Gastrocnemius medialis (tissue), 4 donors: ENCODE measurements at regions not wholly inside any gene's neighbourhood (a gene's known extent, or its start where the extent isn't known, plus 50 kb on each side); places are given as distances from the start of the nearest gene placed in this dataset.
"Not testable (repeated sequence)": the region's sequence is repeated elsewhere in the genome, so short reads cannot be mapped to it uniquely, and the experiment has no call there.

Experiments
- ATAC-seq, 2 donors: fragments of 150-250 bp; one replicate each; pipeline ENCODE4 v1.9.1; 2016
- DNase-seq, 2 donors: peaks; one replicate each; pipeline ENCODE4 v3.0.0-alpha.2; 2019
- H3K27ac ChIP-seq, 4 donors: fragments of 200-600 bp; sonication (generic); 1 replicate in 1 of 4; 2 replicates in 3 of 4; pipeline ENCODE4 v1.5.1; 2016 to 2018; ENCODE audit warnings: mild to moderate bottlenecking in 2 of 4, moderate library complexity in 1 of 4
- H3K27me3 ChIP-seq, 3 donors: fragments of 200-600 bp; sonication (generic) in 2 of 3; 1 replicate in 1 of 3; 2 replicates in 2 of 3; pipeline versions ENCODE4 v1.5.1 to v1.6.0; 2016 to 2019; ENCODE audit warnings: mild to moderate bottlenecking in 1 of 3, moderate library complexity in 1 of 3
- H3K36me3 ChIP-seq, 2 donors: fragments of 200-600 bp; sonication (generic) in 1 of 2; one replicate each; pipeline ENCODE4 v1.5.1; 2017 to 2018
- H3K4me1 ChIP-seq, 2 donors: fragments of 200-600 bp; sonication (generic) in 1 of 2; one replicate each; pipeline ENCODE4 v1.5.1; 2016 to 2017; ENCODE audit warnings: mild to moderate bottlenecking in 2 of 2
- H3K4me3 ChIP-seq, 4 donors: fragments of 200-600 bp; sonication (generic) in 3 of 4; 1 replicate in 1 of 4; 2 replicates in 3 of 4; pipeline ENCODE4 v1.5.1; 2016 to 2019; ENCODE audit warnings: mild to moderate bottlenecking in 2 of 4
- H3K9me3 ChIP-seq, 3 donors: fragments of 200-600 bp; sonication (generic) in 2 of 3; 1 replicate in 1 of 3; 2 replicates in 2 of 3; pipeline ENCODE4 v1.5.1; 2016 to 2019
- CTCF ChIP-seq, 5 experiments: fragments of 450-650 bp in 3 of 5; fragments of 200-600 bp in 2 of 5; sonication (generic) in 2 of 5; IDR thresholded peaks in 4 of 5; conservative IDR thresholded peaks in 1 of 5; 1 replicate in 4 of 5; 2 replicates in 1 of 5; pipeline ENCODE4 v1.5.1; 2016 to 2019; ENCODE audit warnings: antibody characterized with exemption in 5 of 5, mild to moderate bottlenecking in 3 of 5, moderate library complexity in 3 of 5
- POLR2A ChIP-seq, 2 donors: fragments of 450-650 bp; IDR thresholded peaks; one replicate each; pipeline ENCODE4 v1.6.1; 2017; ENCODE audit warnings: antibody characterized with exemption in 2 of 2, mild to moderate bottlenecking in 2 of 2, moderate library complexity in 2 of 2
- in situ Hi-C, 4 donors: fragments of 200-750 bp; cut with MboI; loops; one replicate each; pipeline versions ENCODE4 v1.15.0 to v1.8.0; 2017; ENCODE audit warnings: low sequenced_read_pairs in 4 of 4
- intact Hi-C: fragments of 100-400 bp; cut with DNase I; formaldehyde crosslinking; loops from one replicate; pipeline ENCODE4 v1.15.1; 2023; ENCODE audit warnings: low total_unique reads

GRCh38 chr4:138113819-138114400 lies 128.2 kb downstream of the SLC7A11 start:
- Histone ChIP-seq H3K4me3 (no peak overlapping the region), H3K4me1 (peaks cover 10 to 22% of the 10 kb centered on the region in 2 donors), H3K27me3 (no peaks in the 10 kb centered on the region), H3K36me3 (no peaks in the 10 kb centered on the region), H3K9me3 (no peaks in the 10 kb centered on the region), H3K27ac (no peak overlapping the region)
- intact Hi-C loops (no loop called here), in situ Hi-C loops (no loop called here)
- ATAC-seq, result no peak
- TF ChIP-seq CTCF (IDR thresholded peaks at IDR 0.05 in 4 of 5, conservative IDR thresholded peaks at IDR 0.05 in 1 of 5), result no peak
- TF ChIP-seq POLR2A (IDR thresholded peaks at IDR 0.05), result no peak
- no peak for DNase-seq

GRCh38 chr4:138112890-138113289 lies 129.3 kb downstream of the SLC7A11 start:
- H3K4me3 ChIP-seq, in situ Hi-C loops, H3K36me3 ChIP-seq, ATAC-seq, intact Hi-C loops, H3K27ac ChIP-seq, H3K27me3 ChIP-seq, H3K9me3 ChIP-seq, DNase-seq: not testable (repeated sequence)
- peaks cover 10 to 22% of the 10 kb centered on the region in 2 donors for H3K4me1 ChIP-seq

GRCh38 chr4:138112389-138112788 lies 129.8 kb downstream of the SLC7A11 start:
- Histone ChIP-seq H3K4me1 (peaks cover 10 to 22% of the 10 kb centered on the region in 2 donors), H3K4me3 (no peak overlapping the region), H3K27me3 (no peaks in the 10 kb centered on the region), H3K27ac (no peak overlapping the region), H3K9me3 (no peaks in the 10 kb centered on the region), H3K36me3 (no peaks in the 10 kb centered on the region)
- in situ Hi-C loops (no loop called here), intact Hi-C loops (no loop called here)
- ATAC-seq (no peak), DNase-seq (no peak)
- TF ChIP-seq CTCF (IDR thresholded peaks at IDR 0.05 in 4 of 5, conservative IDR thresholded peaks at IDR 0.05 in 1 of 5) (no peak), POLR2A (IDR thresholded peaks at IDR 0.05) (no peak)

GRCh38 chr4:138111462-138112000 lies 130.6 kb downstream of the SLC7A11 start:
- ATAC-seq, result no peak
- in situ Hi-C loops, result no loop called here
- TF ChIP-seq CTCF (IDR thresholded peaks at IDR 0.05 in 4 of 5, conservative IDR thresholded peaks at IDR 0.05 in 1 of 5), result no peak
- TF ChIP-seq POLR2A (IDR thresholded peaks at IDR 0.05), result no peak
- Histone ChIP-seq H3K27me3 (no peaks in the 10 kb centered on the region), H3K4me1 (peaks cover 10 to 22% of the 10 kb centered on the region in 2 donors), H3K27ac (no peak overlapping the region), H3K36me3 (no peaks in the 10 kb centered on the region), H3K9me3 (no peaks in the 10 kb centered on the region), H3K4me3 (no peak overlapping the region)
- intact Hi-C loops, result no loop called here
- DNase-seq, result no peak

GRCh38 chr4:138110815-138111214 lies 131.3 kb downstream of the SLC7A11 start:
- intact Hi-C loops (no loop called here), in situ Hi-C loops (no loop called here)
- no peak for ATAC-seq
- no peak for DNase-seq
- Histone ChIP-seq H3K27ac (no peak overlapping the region), H3K4me1 (peaks cover 10 to 22% of the 10 kb centered on the region in 2 donors), H3K9me3 (no peaks in the 10 kb centered on the region), H3K4me3 (no peak overlapping the region), H3K27me3 (no peaks in the 10 kb centered on the region), H3K36me3 (no peaks in the 10 kb centered on the region)
- TF ChIP-seq CTCF (IDR thresholded peaks at IDR 0.05 in 4 of 5, conservative IDR thresholded peaks at IDR 0.05 in 1 of 5), result no peak
- no peak for TF ChIP-seq POLR2A (IDR thresholded peaks at IDR 0.05)
